HEK293 (cell line): ENCODE measurements at regions not wholly inside any gene's neighbourhood (a gene's known extent, or its start where the extent isn't known, plus 50 kb on each side); places are given as distances from the start of the nearest gene placed in this dataset.

Experiments used
- CTCF ChIP-seq: fragments of 450-650 bp; formaldehyde crosslinking; IDR thresholded peaks from 2 replicates; pipeline ENCODE4 v1.5.1; 2016; ENCODE audit warnings: missing biosample characterization, missing genetic modification characterization
- PRDM4 ChIP-seq: fragments of 450-650 bp; formaldehyde crosslinking; IDR thresholded peaks from 2 replicates; pipeline ENCODE4 v1.5.1; 2017; ENCODE audit warnings: missing biosample characterization, missing genetic modification characterization
- ZBTB11 ChIP-seq: fragments of 450-650 bp; formaldehyde crosslinking; conservative IDR thresholded peaks from 2 replicates; pipeline ENCODE4 v1.5.1; 2016; ENCODE audit warnings: low read depth, missing biosample characterization, missing genetic modification characterization
- ZBTB21 ChIP-seq: fragments of 450-650 bp; formaldehyde crosslinking; IDR thresholded peaks from 2 replicates; pipeline ENCODE4 v1.5.1; 2017; ENCODE audit warnings: missing biosample characterization, missing genetic modification characterization
- ZBTB7A ChIP-seq: fragments of 450-650 bp; formaldehyde crosslinking; IDR thresholded peaks from 2 replicates; pipeline ENCODE4 v1.5.1; 2016; ENCODE audit warnings: low read depth, missing biosample characterization, missing genetic modification characterization
- ZFP3 ChIP-seq: fragments of 450-650 bp; formaldehyde crosslinking; IDR thresholded peaks from 2 replicates; pipeline ENCODE4 v1.5.1; 2016; ENCODE audit warnings: low read depth, missing biosample characterization, missing genetic modification characterization
- ZFP69B ChIP-seq: fragments of 450-650 bp; formaldehyde crosslinking; IDR thresholded peaks from 2 replicates; pipeline ENCODE4 v1.5.1; 2016; ENCODE audit warnings: missing biosample characterization, missing genetic modification characterization
- ZNF266 ChIP-seq: fragments of 450-650 bp; formaldehyde crosslinking; IDR thresholded peaks from 2 replicates; pipeline ENCODE4 v1.5.1; 2016; ENCODE audit warnings: missing biosample characterization, missing genetic modification characterization, low read depth
- ZNF274 ChIP-seq, 2 experiments: fragments of 200-500 bp in 1 of 2; fragments of 450-650 bp in 1 of 2; sonication (Bioruptor generic) in 1 of 2; formaldehyde crosslinking in 1 of 2; IDR thresholded peaks; 2 replicates each; pipeline versions ENCODE4 v1.5.1 to v1.6.1; 2014 to 2016; ENCODE audit warnings: borderline replicate concordance in 1 of 2, inconsistent platforms in 1 of 2, low read length in 1 of 2, missing biosample characterization in 1 of 2, missing genetic modification characterization in 1 of 2
- ZNF548 ChIP-seq: fragments of 450-650 bp; formaldehyde crosslinking; IDR thresholded peaks from 2 replicates; pipeline ENCODE4 v1.5.1; 2016; ENCODE audit warnings: missing biosample characterization, missing genetic modification characterization
- ZNF600 ChIP-seq: fragments of 450-650 bp; formaldehyde crosslinking; IDR thresholded peaks from 2 replicates; pipeline ENCODE4 v1.5.1; 2016; ENCODE audit warnings: missing biosample characterization, missing genetic modification characterization
- ZNF704 ChIP-seq: fragments of 450-650 bp; formaldehyde crosslinking; IDR thresholded peaks from 2 replicates; pipeline ENCODE4 v1.5.1; 2016; ENCODE audit warnings: missing biosample characterization, missing genetic modification characterization
- ZNF747 ChIP-seq: fragments of 450-650 bp; formaldehyde crosslinking; IDR thresholded peaks from 2 replicates; pipeline ENCODE4 v1.5.1; 2016; ENCODE audit warnings: missing biosample characterization, missing genetic modification characterization

- no peak for TF ChIP-seq ZNF747 (tag by site-specific recombination)
- TF ChIP-seq ZFP3, result no peak
- no peak for TF ChIP-seq ZFP69B (tag by site-specific recombination)
- TF ChIP-seq ZNF704 (tag by site-specific recombination), result no peak
- no peak for TF ChIP-seq PRDM4
- no peak for TF ChIP-seq ZNF274 (IDR thresholded peaks at IDR 0.05; ENCODE audit: low read length)
- no peak for TF ChIP-seq ZNF274 (tag by site-specific recombination; IDR thresholded peaks at IDR 0.05; ENCODE audit: borderline replicate concordance)
- TF ChIP-seq CTCF, result no peak
- no peak for TF ChIP-seq ZBTB7A
- no peak for TF ChIP-seq ZBTB21 (tag by site-specific recombination)
- TF ChIP-seq ZNF600 (tag by site-specific recombination), result no peak
- TF ChIP-seq ZNF266, result 0 out of 2 replicates have a peak, but pooled peaks have one; percentile 17
- peak; percentile 55 for TF ChIP-seq ZBTB11 (tag by site-specific recombination)
- no peak for TF ChIP-seq ZNF548 (tag by site-specific recombination)
Observed at GRCh38 chr12:24095245-24095644, 145.8 kb upstream of the SOX5 start.
